ENCODE measurements at regions not wholly inside any gene's neighbourhood (a gene's known extent, or its start where the extent isn't known, plus 50 kb on each side); places are given as distances from the start of the nearest gene placed in this dataset.

DNA sequence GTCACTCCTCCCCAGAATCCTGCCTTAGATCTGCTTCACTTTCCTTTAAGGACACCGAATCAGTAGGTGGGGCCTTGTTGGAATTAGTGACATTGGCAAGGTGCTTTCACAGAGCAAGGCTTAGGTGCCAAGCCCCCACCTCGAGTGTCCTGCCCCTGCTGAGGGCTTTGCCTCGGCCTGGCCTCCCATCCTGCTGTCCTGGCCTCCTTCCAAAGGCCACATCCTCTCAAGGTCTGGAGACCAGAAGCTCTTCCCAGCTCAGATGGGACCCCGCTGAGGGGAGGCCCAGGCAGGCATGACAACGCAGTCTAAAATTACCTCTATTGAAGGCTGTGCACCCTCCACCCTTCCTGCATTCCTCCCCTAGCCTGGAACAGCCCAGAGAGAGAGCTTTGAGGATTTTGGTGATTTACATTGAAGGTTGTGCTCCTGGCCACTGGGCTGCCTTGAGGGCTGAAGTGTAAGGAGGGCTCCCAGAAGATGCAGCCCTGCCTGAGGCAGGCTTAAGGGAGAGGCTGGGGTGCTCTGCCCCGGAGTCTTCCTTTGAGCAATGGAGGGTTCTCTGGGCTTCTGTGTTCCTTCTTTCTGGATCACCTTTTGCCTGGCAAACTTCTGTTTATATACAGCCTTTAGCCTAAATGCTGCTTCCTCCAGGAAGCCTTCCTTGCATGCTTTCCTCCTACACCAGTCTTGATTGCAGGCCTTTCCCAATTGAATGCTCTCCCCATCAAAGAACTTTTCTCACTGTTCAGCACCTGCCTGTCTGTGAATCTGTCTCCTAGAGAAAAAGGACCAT, 154.4 kb downstream of the DDX1 start:
- TF ChIP-seq CTCF (IDR thresholded peaks at IDR 0.05) (no peak), USF2 (CRISPR knock-in tag; IDR thresholded peaks at IDR 0.05) (no peak), ZNF121 (CRISPR knock-in tag; IDR thresholded peaks at IDR 0.05) (no peak), MXD4 (CRISPR knock-in tag; IDR thresholded peaks at IDR 0.05; ENCODE audit: borderline replicate concordance) (no peak), RELA (CRISPR knock-in tag; IDR thresholded peaks at IDR 0.05; ENCODE audit: borderline replicate concordance) (no peak), CBFB (CRISPR knock-in tag; IDR thresholded peaks at IDR 0.05; ENCODE audit: low read depth) (no peak), RORB (CRISPR knock-in tag; IDR thresholded peaks at IDR 0.05) (no peak)
- TF ChIP-seq, protein P1, sequence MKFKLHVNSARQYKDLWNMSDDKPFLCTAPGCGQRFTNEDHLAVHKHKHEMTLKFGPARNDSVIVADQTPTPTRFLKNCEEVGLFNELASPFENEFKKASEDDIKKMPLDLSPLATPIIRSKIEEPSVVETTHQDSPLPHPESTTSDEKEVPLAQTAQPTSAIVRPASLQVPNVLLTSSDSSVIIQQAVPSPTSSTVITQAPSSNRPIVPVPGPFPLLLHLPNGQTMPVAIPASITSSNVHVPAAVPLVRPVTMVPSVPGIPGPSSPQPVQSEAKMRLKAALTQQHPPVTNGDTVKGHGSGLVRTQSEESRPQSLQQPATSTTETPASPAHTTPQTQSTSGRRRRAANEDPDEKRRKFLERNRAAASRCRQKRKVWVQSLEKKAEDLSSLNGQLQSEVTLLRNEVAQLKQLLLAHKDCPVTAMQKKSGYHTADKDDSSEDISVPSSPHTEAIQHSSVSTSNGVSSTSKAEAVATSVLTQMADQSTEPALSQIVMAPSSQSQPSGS (CRISPR knock-in tag; IDR thresholded peaks at IDR 0.05; ENCODE audit: borderline replicate concordance, low read depth): no peak
- TF ChIP-seq, protein P2, sequence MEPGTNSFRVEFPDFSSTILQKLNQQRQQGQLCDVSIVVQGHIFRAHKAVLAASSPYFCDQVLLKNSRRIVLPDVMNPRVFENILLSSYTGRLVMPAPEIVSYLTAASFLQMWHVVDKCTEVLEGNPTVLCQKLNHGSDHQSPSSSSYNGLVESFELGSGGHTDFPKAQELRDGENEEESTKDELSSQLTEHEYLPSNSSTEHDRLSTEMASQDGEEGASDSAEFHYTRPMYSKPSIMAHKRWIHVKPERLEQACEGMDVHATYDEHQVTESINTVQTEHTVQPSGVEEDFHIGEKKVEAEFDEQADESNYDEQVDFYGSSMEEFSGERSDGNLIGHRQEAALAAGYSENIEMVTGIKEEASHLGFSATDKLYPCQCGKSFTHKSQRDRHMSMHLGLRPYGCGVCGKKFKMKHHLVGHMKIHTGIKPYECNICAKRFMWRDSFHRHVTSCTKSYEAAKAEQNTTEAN (CRISPR knock-in tag; IDR thresholded peaks at IDR 0.05): no peak
